ENCODE measurements at regions not wholly inside any gene's neighbourhood (a gene's known extent, or its start where the extent isn't known, plus 50 kb on each side); places are given as distances from the start of the nearest gene placed in this dataset.

GRCh38 chr2:167749660-167750059 is 497.7 kb downstream of the STK39 start (continued):
- TF ChIP-seq ATF3 (IDR thresholded peaks at IDR 0.05; ENCODE audit: insufficient read depth, low read depth, low read length), result no peak
